ENCODE measurements at regions not wholly inside any gene's neighbourhood (a gene's known extent, or its start where the extent isn't known, plus 50 kb on each side); places are given as distances from the start of the nearest gene placed in this dataset.

- no peak for DNase-seq
Observed at GRCh38 chr2:30371028-30371689, 75.9 kb upstream of the LCLAT1 start.

- DNase-seq = no peak
Observed at GRCh38 chr2:30371772-30372373, 75.2 kb upstream of the LCLAT1 start.

- no peak for DNase-seq
Observed at GRCh38 chr2:30372826-30373225, 74.2 kb upstream of the LCLAT1 start.

- DNase-seq = no peak
Observed at GRCh38 chr2:30373881-30374302, 73.2 kb upstream of the LCLAT1 start.

- DNase-seq = no peak
Observed at GRCh38 chr2:30374380-30374779, 72.7 kb upstream of the LCLAT1 start.

GRCh38 chr2:30375915-30376314 is 71.1 kb upstream of the LCLAT1 start:
- DNase-seq = no peak

GRCh38 chr2:30379481-30379880 is 67.6 kb upstream of the LCLAT1 start:
- DNase-seq = no peak

GRCh38 chr2:30380824-30381223 is 66.2 kb upstream of the LCLAT1 start:
- no peak for DNase-seq

GRCh38 chr2:30382162-30382783 is 64.8 kb upstream of the LCLAT1 start:
- DNase-seq = no peak

GRCh38 chr2:30382995-30383394 is 64.1 kb upstream of the LCLAT1 start:
- no peak for DNase-seq

GRCh38 chr2:30385327-30385726 is 61.7 kb upstream of the LCLAT1 start:
- DNase-seq = peak; percentile 39

- no peak for DNase-seq
Observed at GRCh38 chr2:30392097-30392496, 54.9 kb upstream of the LCLAT1 start.

GRCh38 chr2:30393510-30393909 is 53.5 kb upstream of the LCLAT1 start:
- no peak for DNase-seq

GRCh38 chr2:30394096-30394495 is 53.0 kb upstream of the LCLAT1 start:
- DNase-seq = no peak

- no peak for DNase-seq
Observed at GRCh38 chr2:30396436-30397232, 50.4 kb upstream of the LCLAT1 start.

Measured in muscle of arm (tissue), 1 donor.